H1 (cell line): ENCODE measurements at regions not wholly inside any gene's neighbourhood (a gene's known extent, or its start where the extent isn't known, plus 50 kb on each side); places are given as distances from the start of the nearest gene placed in this dataset.

Experiments
- CTCF ChIA-PET: fragments of 300-600 bp; sonication (Branson Sonifier 250); formaldehyde crosslinking; loops from one replicate; lab custom pipeline; 2021; ENCODE audit not compliant: partially characterized antibody; lab: Charles Lee
- POLR2A ChIA-PET: fragments of 300-600 bp; sonication (Branson Sonifier 250); formaldehyde crosslinking; loops from one replicate; lab custom pipeline; 2021; ENCODE audit warnings: inconsistent platforms; ENCODE audit not compliant: partially characterized antibody; lab: Charles Lee
- DNase-seq, 2 experiments: peaks; one replicate each; pipeline versions ENCODE4 v3.0.0 to v3.0.0-alpha.2; 2010 to 2022; ENCODE audit warnings: low spot score in 2 of 2, low read depth in 1 of 2, mixed read lengths in 1 of 2
- FAIRE-seq: peaks from 2 replicates; lab custom pipeline; 2011; peaks lifted over from hg19 to GRCh38; lab: Jason Lieb, UNC
- H2AFZ ChIP-seq: 2 replicates; pipeline ENCODE4 v1.8.1; 2012; ENCODE audit warnings: low read length, inconsistent platforms
- H2AK5ac ChIP-seq: 2 replicates; pipeline ENCODE4 v1.6.1; 2013; ENCODE audit warnings: low read depth, low read length
- H2BK120ac ChIP-seq: replicated peaks from 2 replicates; pipeline ENCODE3; 2013; ENCODE audit warnings: low read depth, low read length, inconsistent platforms
- H2BK12ac ChIP-seq: 2 replicates; pipeline ENCODE4 v1.6.1; 2013; ENCODE audit warnings: low read depth, low read length
- H2BK15ac ChIP-seq: 2 replicates; pipeline ENCODE4 v1.6.1; 2013; ENCODE audit warnings: low read length
- H2BK20ac ChIP-seq: 2 replicates; pipeline ENCODE4 v1.6.1; 2013; ENCODE audit warnings: low read length
- H2BK5ac ChIP-seq: 2 replicates; pipeline ENCODE4 v1.6.1; 2013; ENCODE audit warnings: low read depth, low read length
- H3K14ac ChIP-seq: 2 replicates; pipeline ENCODE4 v1.6.1; 2013; ENCODE audit warnings: inconsistent platforms; ENCODE audit not compliant: insufficient read length
- H3K18ac ChIP-seq: 2 replicates; pipeline ENCODE4 v1.6.1; 2013; ENCODE audit warnings: low read length; ENCODE audit errors: extremely low read depth
- H3K23ac ChIP-seq: 2 replicates; pipeline ENCODE4 v1.6.1; 2013; ENCODE audit warnings: inconsistent platforms; ENCODE audit not compliant: insufficient read length
- H3K23me2 ChIP-seq: 2 replicates; pipeline ENCODE4 v1.6.1; 2013; ENCODE audit warnings: low read depth, low read length
- H3K27ac ChIP-seq: 2 replicates; pipeline ENCODE4 v1.6.1; 2011; ENCODE audit warnings: low read depth, low read length, inconsistent platforms
- H3K27me3 ChIP-seq, 4 experiments: replicated peaks in 1 of 4; 1 replicate in 1 of 4; 2 replicates in 3 of 4; pipeline versions ENCODE4 v1.6.1 to v1.8.1; 2011 to 2013; ENCODE audit warnings: low read length in 3 of 4, mild to moderate bottlenecking in 3 of 4, inconsistent platforms in 2 of 4, mixed read lengths in 2 of 4, moderate library complexity in 1 of 4; ENCODE audit not compliant: control insufficient read depth in 3 of 4, insufficient read depth in 3 of 4; ENCODE audit errors: extremely low read depth in 1 of 4
- H3K36me3 ChIP-seq, 4 experiments: 2 replicates each; pipeline versions ENCODE4 v1.6.1 to v1.8.1; 2011 to 2013; ENCODE audit warnings: mild to moderate bottlenecking in 4 of 4, low read length in 3 of 4, moderate library complexity in 2 of 4, control low read depth in 1 of 4, inconsistent platforms in 1 of 4; ENCODE audit not compliant: insufficient read depth in 4 of 4, control insufficient read depth in 2 of 4
- H3K4ac ChIP-seq: replicated peaks from 2 replicates; pipeline ENCODE3; 2013; ENCODE audit warnings: low read length, low read depth, mixed read lengths, inconsistent platforms; ENCODE audit not compliant: insufficient read length
- H3K4me1 ChIP-seq, 4 experiments: replicated peaks in 1 of 4; 1 replicate in 1 of 4; 2 replicates in 3 of 4; pipeline versions ENCODE4 v1.6.1 to v1.8.1; 2011 to 2013; ENCODE audit warnings: low read length in 3 of 4, inconsistent platforms in 2 of 4, mixed read lengths in 1 of 4; ENCODE audit not compliant: insufficient read depth in 4 of 4, control insufficient read depth in 3 of 4
- H3K4me2 ChIP-seq, 2 experiments: 2 replicates each; pipeline versions ENCODE4 v1.6.1 to v1.8.1; 2011 to 2013; ENCODE audit warnings: low read depth in 2 of 2, low read length in 2 of 2, control low read depth in 1 of 2, inconsistent platforms in 1 of 2, mild to moderate bottlenecking in 1 of 2; ENCODE audit not compliant: insufficient read depth in 1 of 2
- H3K4me3 ChIP-seq, 4 experiments: fragments of 200-600, 300-600 bp in 1 of 4; sonication (generic), shearing (Covaris generic), sonication (Bioruptor Twin) in 1 of 4; 2 replicates each; pipeline versions ENCODE4 v1.5.1 to v1.8.1; 2011 to 2016; ENCODE audit warnings: low read length in 4 of 4, low read depth in 3 of 4, control low read depth in 2 of 4, inconsistent platforms in 2 of 4, mild to moderate bottlenecking in 2 of 4, mixed read lengths in 1 of 4, moderate library complexity in 1 of 4; ENCODE audit not compliant: insufficient read depth in 2 of 4; ENCODE audit errors: extremely low read depth in 1 of 4
- H3K56ac ChIP-seq: replicated peaks from 2 replicates; pipeline ENCODE3; 2013; ENCODE audit warnings: low read depth, mild to moderate bottlenecking, mixed read lengths, low read length, inconsistent platforms; ENCODE audit not compliant: insufficient read length
- H3K79me1 ChIP-seq: 2 replicates; pipeline ENCODE4 v1.6.1; 2013; ENCODE audit warnings: low read depth, low read length, control low read depth
- H3K79me2 ChIP-seq, 2 experiments: 2 replicates each; pipeline versions ENCODE4 v1.6.1 to v1.8.1; 2012 to 2013; ENCODE audit warnings: low read length in 2 of 2, mild to moderate bottlenecking in 2 of 2, inconsistent platforms in 1 of 2; ENCODE audit not compliant: insufficient read depth in 2 of 2, control insufficient read depth in 1 of 2
- H3K9ac ChIP-seq, 4 experiments: replicated peaks in 1 of 4; 1 replicate in 1 of 4; 2 replicates in 3 of 4; pipeline versions ENCODE4 v1.6.1 to v1.8.1; 2011 to 2013; ENCODE audit warnings: low read depth in 3 of 4, low read length in 3 of 4, control low read depth in 2 of 4, mild to moderate bottlenecking in 2 of 4, moderate library complexity in 2 of 4, inconsistent platforms in 1 of 4; ENCODE audit errors: extremely low read depth in 1 of 4
- H3K9me3 ChIP-seq, 2 experiments: 2 replicates each; pipeline versions ENCODE4 v1.6.1 to v1.8.1; 2012 to 2013; ENCODE audit warnings: mild to moderate bottlenecking in 2 of 2, moderate library complexity in 2 of 2, control low read depth in 1 of 2, inconsistent platforms in 1 of 2, low read depth in 1 of 2, low read length in 1 of 2, mixed read lengths in 1 of 2; ENCODE audit not compliant: insufficient read depth in 2 of 2
- H4K20me1 ChIP-seq, 2 experiments: replicated peaks in 1 of 2; 2 replicates each; pipeline versions ENCODE3 to v1.8.1; 2011 to 2013; ENCODE audit warnings: inconsistent platforms in 2 of 2, low read length in 2 of 2, mild to moderate bottlenecking in 1 of 2; ENCODE audit not compliant: insufficient read depth in 2 of 2, control insufficient read depth in 1 of 2
- H4K5ac ChIP-seq: 2 replicates; pipeline ENCODE4 v1.6.1; 2013; ENCODE audit warnings: low read length, low read depth, mixed read lengths, inconsistent platforms; ENCODE audit not compliant: insufficient read length
- H4K8ac ChIP-seq: 2 replicates; pipeline ENCODE4 v1.8.0; 2013; ENCODE audit warnings: mild to moderate bottlenecking, moderate library complexity, low read length, inconsistent platforms; ENCODE audit not compliant: insufficient read depth; ENCODE audit errors: extremely low read depth
- H4K91ac ChIP-seq: replicated peaks from 2 replicates; pipeline ENCODE3; 2013; ENCODE audit warnings: low read length, mixed read lengths, inconsistent platforms; ENCODE audit not compliant: insufficient read length
- BRCA1 ChIP-seq: IDR thresholded peaks from 2 replicates; pipeline ENCODE4 v1.6.1; 2012; ENCODE audit warnings: low read depth, low read length, improper control_type of control experiment
- CHD1 ChIP-seq: IDR thresholded peaks from 2 replicates; pipeline ENCODE4 v1.6.1; 2012; ENCODE audit warnings: low read depth, low read length, improper control_type of control experiment
- EGR1 ChIP-seq: IDR thresholded peaks from 2 replicates; pipeline ENCODE4 v1.6.1; 2011; ENCODE audit warnings: low read depth, low read length, borderline replicate concordance
- GABPA ChIP-seq: IDR thresholded peaks from 2 replicates; pipeline ENCODE4 v1.6.1; 2011; ENCODE audit warnings: mild to moderate bottlenecking, low read length, moderate library complexity, borderline replicate concordance; ENCODE audit not compliant: insufficient read depth
- HDAC6 ChIP-seq: IDR thresholded peaks from one replicate; pipeline ENCODE4 v1.7.1; 2012; ENCODE audit warnings: low read depth, mild to moderate bottlenecking, inconsistent platforms, low read length, moderate library complexity
- PHF8 ChIP-seq: fragments of 200-600 bp; sonication (generic); conservative IDR thresholded peaks from 2 replicates; pipeline ENCODE4 v1.7.1; 2012; ENCODE audit warnings: low read depth, mild to moderate bottlenecking, inconsistent platforms, low read length, moderate library complexity
- RFX5 ChIP-seq: IDR thresholded peaks from 2 replicates; pipeline ENCODE4 v1.6.1; 2011; ENCODE audit warnings: low read depth, low read length, improper control_type of control experiment, borderline replicate concordance
- RXRA ChIP-seq: IDR thresholded peaks from 2 replicates; pipeline ENCODE4 v1.6.1; 2011; ENCODE audit warnings: low read depth, mild to moderate bottlenecking, low read length, moderate library complexity; ENCODE audit not compliant: insufficient read depth
- SP1 ChIP-seq: IDR thresholded peaks from 2 replicates; pipeline ENCODE4 v1.6.1; 2011; ENCODE audit warnings: low read depth, low read length
- SUZ12 ChIP-seq: fragments of 200-600 bp; sonication (generic); IDR thresholded peaks from 2 replicates; pipeline ENCODE4 v1.6.1; 2012; ENCODE audit warnings: mild to moderate bottlenecking, inconsistent platforms, low read length, moderate library complexity, mixed read lengths
- YY1 ChIP-seq: IDR thresholded peaks from 2 replicates; pipeline ENCODE4 v1.6.1; 2011; ENCODE audit warnings: low read depth, mild to moderate bottlenecking, low read length
- WGBS, 2 experiments: shearing (Covaris generic) in 1 of 2; methylation state at CpG; one replicate each; pipeline versions ENCODE4 v1.1.6 to v1.1.7; 2013 to 2015; ENCODE audit warnings: low lambda C conversion rate in 2 of 2, mixed read lengths in 2 of 2, inconsistent platforms in 1 of 2, low coverage in 1 of 2, missing lambda C conversion rate in 1 of 2; ENCODE audit not compliant: insufficient replicate concordance in 2 of 2, insufficient coverage in 1 of 2, insufficient read length in 1 of 2; ENCODE audit errors: extremely low coverage in 1 of 2, missing lambda C conversion rate in 1 of 2; 5-methylcytosine and 5-hydroxymethylcytosine counted together
- TF ChIP-seq, protein P1 (sequence below): IDR thresholded peaks from 2 replicates; pipeline ENCODE4 v1.6.1; 2012; ENCODE audit warnings: low read length, inconsistent platforms

DNA sequence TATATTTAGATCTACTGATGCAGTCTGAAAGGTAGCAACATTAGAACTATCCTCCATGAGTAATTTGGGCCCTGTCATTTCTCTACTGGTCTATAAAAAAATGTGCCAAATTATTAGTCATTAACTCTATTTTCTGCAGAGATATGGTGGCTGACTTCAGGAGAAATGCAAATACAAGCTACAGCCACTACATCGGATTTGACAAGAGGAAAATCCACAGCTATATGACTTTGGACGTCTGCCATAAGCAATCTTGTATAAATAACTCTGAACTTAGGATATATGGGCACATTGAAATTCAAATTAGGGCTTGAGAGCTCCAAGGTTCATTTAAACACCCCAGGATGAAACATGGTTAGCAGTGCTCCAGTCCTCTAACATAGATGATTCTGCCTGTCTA, 983.0 kb upstream of the LRFN5 start:
- H3K79me2 ChIP-seq, result no peaks in the 10 kb centered on the region
- H3K14ac ChIP-seq, result no peak overlapping the region
- H2BK120ac ChIP-seq, result no peak overlapping the region
- no peak overlapping the region for H3K18ac ChIP-seq
- no peak overlapping the region for H3K27ac ChIP-seq
- no peak overlapping the region for H4K91ac ChIP-seq
- H2BK20ac ChIP-seq, result no peak overlapping the region
- H3K4me3 ChIP-seq, result no peak overlapping the region
- H4K5ac ChIP-seq, result no peak overlapping the region
- DNase-seq, result no peak
- no peak overlapping the region for H3K4me2 ChIP-seq
- POLR2A ChIA-PET, result no interaction called here
- no peaks in the 10 kb centered on the region for H4K20me1 ChIP-seq
- no peak overlapping the region for H2AFZ ChIP-seq
- CTCF ChIA-PET, result no interaction called here
- no peak overlapping the region for H4K8ac ChIP-seq
- H3K4me1 ChIP-seq, result peaks cover 0 to 2% (median 0%) of the 10 kb centered on the region in 4 experiments; a peak in 2 of 7 replicates
- H3K23ac ChIP-seq, result no peak overlapping the region
- 98% methylated on average over 2 of the region's 2 CpGs; no CpG with 5 or more reads in 1 of the 2 experiments for WGBS, 2 experiments
- no peak overlapping the region for H3K9ac ChIP-seq
- H2AK5ac ChIP-seq, result no peak overlapping the region
- no peak overlapping the region for H3K4ac ChIP-seq
- H2BK12ac ChIP-seq, result no peak overlapping the region
- no peaks in the 10 kb centered on the region for H3K36me3 ChIP-seq
- H3K27me3 ChIP-seq, result no peaks in the 10 kb centered on the region
- H3K56ac ChIP-seq, result no peak overlapping the region
- H3K23me2 ChIP-seq, result no peaks in the 10 kb centered on the region
- no peaks in the 10 kb centered on the region for H3K79me1 ChIP-seq
- H2BK5ac ChIP-seq, result no peak overlapping the region
- no peaks in the 10 kb centered on the region for H3K9me3 ChIP-seq
- H2BK15ac ChIP-seq, result no peak overlapping the region
- no peak for FAIRE-seq
- TF ChIP-seq, protein P1, sequence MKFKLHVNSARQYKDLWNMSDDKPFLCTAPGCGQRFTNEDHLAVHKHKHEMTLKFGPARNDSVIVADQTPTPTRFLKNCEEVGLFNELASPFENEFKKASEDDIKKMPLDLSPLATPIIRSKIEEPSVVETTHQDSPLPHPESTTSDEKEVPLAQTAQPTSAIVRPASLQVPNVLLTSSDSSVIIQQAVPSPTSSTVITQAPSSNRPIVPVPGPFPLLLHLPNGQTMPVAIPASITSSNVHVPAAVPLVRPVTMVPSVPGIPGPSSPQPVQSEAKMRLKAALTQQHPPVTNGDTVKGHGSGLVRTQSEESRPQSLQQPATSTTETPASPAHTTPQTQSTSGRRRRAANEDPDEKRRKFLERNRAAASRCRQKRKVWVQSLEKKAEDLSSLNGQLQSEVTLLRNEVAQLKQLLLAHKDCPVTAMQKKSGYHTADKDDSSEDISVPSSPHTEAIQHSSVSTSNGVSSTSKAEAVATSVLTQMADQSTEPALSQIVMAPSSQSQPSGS, result no peak
- TF ChIP-seq YY1, result no peak
- no peak for TF ChIP-seq HDAC6
- TF ChIP-seq SUZ12, result no peak
- TF ChIP-seq GABPA, result no peak
- no peak for TF ChIP-seq BRCA1
- TF ChIP-seq CHD1, result no peak
- no peak for TF ChIP-seq RXRA
- no peak for TF ChIP-seq EGR1
- no peak for TF ChIP-seq RFX5
- no peak for TF ChIP-seq SP1
- TF ChIP-seq PHF8, result no peak
